ENCODE measurements at regions not wholly inside any gene's neighbourhood (a gene's known extent, or its start where the extent isn't known, plus 50 kb on each side); places are given as distances from the start of the nearest gene placed in this dataset.

DNA sequence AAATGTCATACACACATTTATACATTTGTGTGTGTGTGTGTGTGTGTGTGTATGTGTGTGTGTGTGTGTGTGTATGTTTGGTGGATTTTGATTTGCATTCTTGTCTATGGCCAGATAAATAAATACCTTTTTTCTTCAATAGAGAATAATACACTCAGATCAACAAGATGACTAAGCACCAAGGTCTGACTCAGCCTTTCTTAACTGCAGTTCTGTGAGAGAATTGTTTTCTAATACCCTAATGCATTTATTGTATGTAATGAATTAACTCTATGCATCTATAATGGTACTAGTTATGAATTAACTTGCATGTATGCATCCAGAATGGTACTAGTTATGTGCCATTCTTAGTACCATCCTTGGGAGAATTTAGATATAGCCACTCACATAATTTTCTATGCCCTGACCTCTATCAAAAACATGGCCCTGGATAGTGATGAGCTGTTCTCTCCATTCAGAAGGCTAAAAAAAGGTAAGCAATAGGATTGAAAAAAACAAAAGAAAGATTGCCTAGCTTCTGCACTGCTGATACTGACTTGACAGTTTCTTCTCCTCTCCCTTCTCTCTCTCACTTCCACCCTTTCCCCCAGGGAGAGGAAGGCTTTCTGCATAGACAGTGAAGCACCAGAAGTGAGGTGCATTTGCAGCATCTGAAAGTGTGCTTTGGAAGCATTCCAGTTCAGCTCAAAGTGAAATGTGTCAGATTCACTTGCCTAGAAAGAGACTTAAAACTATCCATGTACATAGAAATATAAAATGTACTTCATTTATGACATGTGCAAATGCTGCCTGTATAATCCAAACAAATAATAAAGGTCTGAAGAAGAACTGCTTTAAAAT lies 55.1 kb upstream of the CCDC112 start:
- no peak for TF ChIP-seq GATA3 (IDR thresholded peaks at IDR 0.05; ENCODE audit: low read depth, low read length)
- no peak for TF ChIP-seq GATA2 (IDR thresholded peaks at IDR 0.05; ENCODE audit: low read depth, low read length)

Measured in SH-SY5Y (cell line).